ENCODE measurements at regions not wholly inside any gene's neighbourhood (a gene's known extent, or its start where the extent isn't known, plus 50 kb on each side); places are given as distances from the start of the nearest gene placed in this dataset.

DNA sequence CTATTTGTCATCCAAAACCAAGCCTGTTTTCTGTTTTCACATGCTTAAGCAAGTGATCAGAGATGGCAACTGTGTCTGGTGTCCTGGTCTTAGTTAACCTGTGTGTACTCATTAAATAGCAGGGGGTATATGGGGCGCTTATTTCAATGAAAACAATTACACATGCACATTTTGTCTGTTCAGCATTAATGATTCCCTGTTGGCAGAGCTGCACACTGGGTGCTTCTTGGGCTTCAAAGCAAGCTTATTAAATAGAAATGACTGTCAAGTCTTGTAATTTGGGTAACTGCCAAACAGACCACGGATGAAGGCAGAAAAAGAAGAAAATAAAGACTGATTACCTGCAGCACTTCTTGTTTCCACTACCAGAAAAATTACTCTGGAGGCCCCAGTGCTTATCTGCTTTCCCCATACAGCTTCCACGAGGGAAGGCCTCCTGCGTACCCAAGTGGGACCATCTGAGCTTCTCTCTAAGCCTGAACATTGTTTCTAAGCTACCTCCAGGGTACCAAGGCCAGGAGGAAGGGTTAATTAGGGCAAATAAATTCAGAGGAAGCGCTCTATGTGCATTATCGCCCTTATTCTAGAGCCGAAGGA is 107.2 kb upstream of the TBL1X start:
- no peaks in the 10 kb centered on the region for H3K9me2 ChIP-seq (replicated peaks; ENCODE audit: low read depth, low read length)
- no peaks in the 10 kb centered on the region for H3K27me3 ChIP-seq (ENCODE audit: insufficient read depth, low read length, poor library complexity, severe bottlenecking)
- H3K79me2 ChIP-seq (ENCODE audit: insufficient read depth, low read length), result no peaks in the 10 kb centered on the region
- no peak overlapping the region for H3K9ac ChIP-seq (ENCODE audit: low read depth, low read length, poor library complexity, severe bottlenecking)
- no peak overlapping the region for H3K4me2 ChIP-seq (ENCODE audit: low read depth, low read length, poor library complexity, severe bottlenecking)
- H4K20me1 ChIP-seq (ENCODE audit: insufficient read depth, low read length, poor library complexity, severe bottlenecking), result no peaks in the 10 kb centered on the region
- H3K4me3 ChIP-seq (ENCODE audit: low read length, poor library complexity, severe bottlenecking), result no peak overlapping the region
- no peak for TF ChIP-seq EZH2phosphoT487 (IDR thresholded peaks at IDR 0.05; ENCODE audit: borderline replicate concordance)
- TF ChIP-seq CTCF (conservative IDR thresholded peaks at IDR 0.05; ENCODE audit: low read length), result no peak
- no peak overlapping the region for H2AFZ ChIP-seq (ENCODE audit: low read length)
- H3K4me1 ChIP-seq (ENCODE audit: insufficient read depth, low read length, poor library complexity, severe bottlenecking), result peaks cover 31% of the 10 kb centered on the region
- H3F3A ChIP-seq (ENCODE audit: low read depth), result no peaks in the 10 kb centered on the region
- H3K9me3 ChIP-seq (ENCODE audit: insufficient read depth, low read depth, low read length), result no peaks in the 10 kb centered on the region
- no peaks in the 10 kb centered on the region for H3K36me3 ChIP-seq (ENCODE audit: insufficient read depth, low read length)

GRCh38 chrX:9362363-9362928 is 102.4 kb upstream of the TBL1X start:
- no peaks in the 10 kb centered on the region for H3K27me3 ChIP-seq (ENCODE audit: insufficient read depth, low read length, poor library complexity, severe bottlenecking)
- no peak overlapping the region for H2AFZ ChIP-seq (ENCODE audit: low read length)
- H3K9ac ChIP-seq (ENCODE audit: low read depth, low read length, poor library complexity, severe bottlenecking), result no peak overlapping the region
- peaks cover 4% of the 10 kb centered on the region for H3K4me1 ChIP-seq (ENCODE audit: insufficient read depth, low read length, poor library complexity, severe bottlenecking)
- no peaks in the 10 kb centered on the region for H3K9me3 ChIP-seq (ENCODE audit: insufficient read depth, low read depth, low read length)
- no peaks in the 10 kb centered on the region for H4K20me1 ChIP-seq (ENCODE audit: insufficient read depth, low read length, poor library complexity, severe bottlenecking)
- no peaks in the 10 kb centered on the region for H3K36me3 ChIP-seq (ENCODE audit: insufficient read depth, low read length)
- no peaks in the 10 kb centered on the region for H3K79me2 ChIP-seq (ENCODE audit: insufficient read depth, low read length)
- no peaks in the 10 kb centered on the region for H3K9me2 ChIP-seq (replicated peaks; ENCODE audit: low read depth, low read length)
- no peaks in the 10 kb centered on the region for H3F3A ChIP-seq (ENCODE audit: low read depth)
- no peak overlapping the region for H3K4me3 ChIP-seq (ENCODE audit: low read length, poor library complexity, severe bottlenecking)
- no peak for TF ChIP-seq CTCF (conservative IDR thresholded peaks at IDR 0.05; ENCODE audit: low read length)
- TF ChIP-seq EZH2phosphoT487 (IDR thresholded peaks at IDR 0.05; ENCODE audit: borderline replicate concordance), result no peak
- H3K4me2 ChIP-seq (ENCODE audit: low read depth, low read length, poor library complexity, severe bottlenecking), result no peak overlapping the region

DNA sequence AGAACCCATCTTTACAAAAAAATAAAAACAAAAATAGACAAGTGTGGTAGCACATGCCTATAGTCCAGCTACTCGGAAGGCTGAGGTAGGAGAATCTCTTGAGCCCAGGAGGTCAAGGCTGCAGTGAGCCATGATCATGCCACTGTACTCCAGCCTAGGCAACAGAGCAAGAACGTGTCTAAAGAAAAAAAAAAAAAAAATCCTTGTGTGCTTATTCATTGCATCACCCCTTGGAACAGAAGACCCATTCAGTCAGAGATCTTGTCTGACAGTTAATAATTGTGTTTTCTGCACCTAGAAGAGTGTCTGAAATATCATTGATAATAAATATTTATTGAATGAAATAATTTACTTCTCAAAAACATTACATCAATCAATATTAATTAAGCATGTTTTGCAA is 97.4 kb upstream of the TBL1X start:
- TF ChIP-seq CTCF (conservative IDR thresholded peaks at IDR 0.05; ENCODE audit: low read length), result no peak
- Histone ChIP-seq H3K79me2 (ENCODE audit: insufficient read depth, low read length) (no peaks in the 10 kb centered on the region), H3K36me3 (ENCODE audit: insufficient read depth, low read length) (no peaks in the 10 kb centered on the region), H3K27me3 (ENCODE audit: insufficient read depth, low read length, poor library complexity, severe bottlenecking) (no peaks in the 10 kb centered on the region), H3K4me2 (ENCODE audit: low read depth, low read length, poor library complexity, severe bottlenecking) (no peak overlapping the region), H3K4me1 (ENCODE audit: insufficient read depth, low read length, poor library complexity, severe bottlenecking) (no peaks in the 10 kb centered on the region), H3K4me3 (ENCODE audit: low read length, poor library complexity, severe bottlenecking) (no peak overlapping the region), H4K20me1 (ENCODE audit: insufficient read depth, low read length, poor library complexity, severe bottlenecking) (no peaks in the 10 kb centered on the region), H3K9me2 (replicated peaks; ENCODE audit: low read depth, low read length) (no peaks in the 10 kb centered on the region), H3F3A (ENCODE audit: low read depth) (no peaks in the 10 kb centered on the region), H3K9ac (ENCODE audit: low read depth, low read length, poor library complexity, severe bottlenecking) (no peak overlapping the region), H3K9me3 (ENCODE audit: insufficient read depth, low read depth, low read length) (no peaks in the 10 kb centered on the region), H2AFZ (ENCODE audit: low read length) (no peak overlapping the region)
